ENCODE measurements at regions not wholly inside any gene's neighbourhood (a gene's known extent, or its start where the extent isn't known, plus 50 kb on each side); places are given as distances from the start of the nearest gene placed in this dataset.
"Not testable (repeated sequence)": the region's sequence is repeated elsewhere in the genome, so short reads cannot be mapped to it uniquely, and the experiment has no call there.

- H3K9ac ChIP-seq (ENCODE audit: low read length): no peak overlapping the region
- no peak overlapping the region for H3K4me3 ChIP-seq (ENCODE audit: low read length)
- no peaks in the 10 kb centered on the region for H3K27me3 ChIP-seq (ENCODE audit: control insufficient read depth, insufficient read depth, low read length)
- H3K9me3 ChIP-seq (ENCODE audit: control insufficient read depth, low read depth, low read length): no peaks in the 10 kb centered on the region
- H3K36me3 ChIP-seq (ENCODE audit: control insufficient read depth, low read depth, low read length): no peaks in the 10 kb centered on the region
- H3K27ac ChIP-seq (ENCODE audit: low read length): no peak overlapping the region
- peaks cover 11% of the 10 kb centered on the region for H3K4me1 ChIP-seq (ENCODE audit: control insufficient read depth, low read depth, low read length)
These were observed 234.5 kb downstream of the EMP1 start for GRCh38 chr12:13431041-13431440.

DNA sequence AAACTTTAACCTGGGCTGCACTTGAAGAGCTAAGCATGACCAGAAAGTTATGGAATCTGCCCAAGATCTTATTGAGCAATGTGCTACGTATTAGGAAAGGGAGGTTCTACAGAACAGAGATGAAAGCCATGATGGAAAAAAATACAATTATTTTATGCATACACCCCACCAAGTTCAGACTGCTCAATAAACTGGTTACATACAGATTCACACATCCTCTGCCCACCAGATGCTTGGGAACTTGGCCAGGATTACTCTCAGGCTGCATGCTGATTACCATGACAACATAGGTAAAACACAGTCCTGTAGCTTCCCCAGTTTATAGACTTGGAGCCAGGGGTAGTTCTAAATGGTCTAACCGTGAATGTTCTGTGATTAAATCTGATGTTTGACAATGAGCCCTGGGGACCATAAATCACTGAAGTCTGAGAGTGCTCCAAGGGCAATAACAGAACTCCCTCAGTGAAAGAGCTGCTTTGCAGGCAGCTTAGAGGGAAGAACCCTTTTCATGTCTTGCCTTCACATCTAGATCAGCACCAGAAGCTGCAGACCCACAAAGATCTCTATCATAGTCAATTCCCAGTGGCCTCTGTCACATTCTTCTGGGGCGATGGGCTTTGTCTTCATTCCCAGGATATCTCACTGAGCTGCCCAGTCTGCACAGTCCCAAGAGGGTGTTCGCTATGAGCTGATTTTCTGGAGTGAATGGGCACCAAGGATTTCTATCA, 232.2 kb downstream of the EMP1 start:
- no peak overlapping the region for H3K4me3 ChIP-seq (ENCODE audit: low read length)
- H3K27ac ChIP-seq (ENCODE audit: low read length): no peak overlapping the region
- H3K36me3 ChIP-seq (ENCODE audit: control insufficient read depth, low read depth, low read length): no peaks in the 10 kb centered on the region
- H3K9me3 ChIP-seq (ENCODE audit: control insufficient read depth, low read depth, low read length): no peaks in the 10 kb centered on the region
- H3K27me3 ChIP-seq (ENCODE audit: control insufficient read depth, insufficient read depth, low read length): no peaks in the 10 kb centered on the region
- no peak overlapping the region for H3K9ac ChIP-seq (ENCODE audit: low read length)
- no peaks in the 10 kb centered on the region for H3K4me1 ChIP-seq (ENCODE audit: control insufficient read depth, low read depth, low read length)

- no peaks in the 10 kb centered on the region for H3K36me3 ChIP-seq (ENCODE audit: control insufficient read depth, low read depth, low read length)
- H3K27ac ChIP-seq (ENCODE audit: low read length): no peak overlapping the region
- no peaks in the 10 kb centered on the region for H3K9me3 ChIP-seq (ENCODE audit: control insufficient read depth, low read depth, low read length)
- no peak overlapping the region for H3K4me3 ChIP-seq (ENCODE audit: low read length)
- H3K27me3 ChIP-seq (ENCODE audit: control insufficient read depth, insufficient read depth, low read length): no peaks in the 10 kb centered on the region
- H3K4me1 ChIP-seq (ENCODE audit: control insufficient read depth, low read depth, low read length): no peaks in the 10 kb centered on the region
- H3K9ac ChIP-seq (ENCODE audit: low read length): no peak overlapping the region
These were observed 229.2 kb downstream of the EMP1 start for GRCh38 chr12:13425766-13426165.

- Histone ChIP-seq H3K27me3 (ENCODE audit: control insufficient read depth, insufficient read depth, low read length) (no peaks in the 10 kb centered on the region), H3K36me3 (ENCODE audit: control insufficient read depth, low read depth, low read length) (no peaks in the 10 kb centered on the region), H3K27ac (ENCODE audit: low read length) (no peak overlapping the region), H3K9me3 (ENCODE audit: control insufficient read depth, low read depth, low read length) (no peaks in the 10 kb centered on the region), H3K4me1 (ENCODE audit: control insufficient read depth, low read depth, low read length) (no peaks in the 10 kb centered on the region), H3K4me3 (ENCODE audit: low read length) (no peak overlapping the region), H3K9ac (ENCODE audit: low read length) (no peak overlapping the region)
These were observed 225.8 kb downstream of the EMP1 start for GRCh38 chr12:13422291-13422690.

DNA sequence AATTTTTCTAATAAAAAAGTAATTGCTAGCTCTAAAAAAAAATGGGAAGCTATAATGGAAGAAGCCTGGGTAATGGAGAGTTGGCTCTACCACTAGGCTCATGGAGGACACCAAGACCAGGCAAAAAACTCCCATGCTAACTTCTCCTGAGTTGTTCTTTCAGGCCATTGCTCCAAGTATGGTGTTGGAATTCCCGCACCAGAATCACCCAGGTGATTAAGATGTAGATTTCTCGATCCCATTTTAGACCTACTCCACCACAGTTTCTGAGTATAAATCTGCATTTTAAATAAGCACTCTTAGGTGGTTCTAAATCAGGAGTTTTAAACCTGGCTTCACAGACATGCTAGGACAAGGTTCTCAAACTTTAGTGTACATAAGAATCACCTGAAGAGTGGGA, 221.0 kb downstream of the EMP1 start:
- no peaks in the 10 kb centered on the region for H3K27me3 ChIP-seq (ENCODE audit: control insufficient read depth, insufficient read depth, low read length)
- no peak overlapping the region for H3K27ac ChIP-seq (ENCODE audit: low read length)
- H3K4me3 ChIP-seq (ENCODE audit: low read length): no peak overlapping the region
- no peaks in the 10 kb centered on the region for H3K4me1 ChIP-seq (ENCODE audit: control insufficient read depth, low read depth, low read length)
- no peak overlapping the region for H3K9ac ChIP-seq (ENCODE audit: low read length)
- H3K36me3 ChIP-seq (ENCODE audit: control insufficient read depth, low read depth, low read length): no peaks in the 10 kb centered on the region
- no peaks in the 10 kb centered on the region for H3K9me3 ChIP-seq (ENCODE audit: control insufficient read depth, low read depth, low read length)

DNA sequence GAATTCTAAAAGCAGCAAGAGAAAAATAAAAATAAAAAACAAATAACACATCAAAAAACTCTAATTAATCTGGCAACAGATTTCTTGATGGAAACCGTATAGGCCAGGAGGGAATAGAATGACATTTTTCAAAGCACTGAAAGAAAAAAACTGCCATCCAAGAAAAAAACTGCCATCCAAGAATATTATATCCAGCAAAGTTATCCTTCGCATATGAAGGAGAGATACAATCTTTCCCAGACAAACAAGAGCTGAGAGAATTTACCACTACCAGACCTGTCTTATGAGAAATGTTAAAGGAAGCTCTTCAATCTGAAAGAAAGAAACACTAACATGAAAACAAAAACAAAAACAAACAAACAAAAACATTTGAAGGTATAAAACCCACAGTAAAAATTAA, 214.8 kb downstream of the EMP1 start:
- Histone ChIP-seq H3K27me3 (ENCODE audit: control insufficient read depth, insufficient read depth, low read length) (no peaks in the 10 kb centered on the region), H3K9ac (ENCODE audit: low read length) (no peak overlapping the region), H3K9me3 (ENCODE audit: control insufficient read depth, low read depth, low read length) (no peaks in the 10 kb centered on the region), H3K4me3 (ENCODE audit: low read length) (no peak overlapping the region), H3K4me1 (ENCODE audit: control insufficient read depth, low read depth, low read length) (no peaks in the 10 kb centered on the region), H3K27ac (ENCODE audit: low read length) (no peak overlapping the region), H3K36me3 (ENCODE audit: control insufficient read depth, low read depth, low read length) (no peaks in the 10 kb centered on the region)

DNA sequence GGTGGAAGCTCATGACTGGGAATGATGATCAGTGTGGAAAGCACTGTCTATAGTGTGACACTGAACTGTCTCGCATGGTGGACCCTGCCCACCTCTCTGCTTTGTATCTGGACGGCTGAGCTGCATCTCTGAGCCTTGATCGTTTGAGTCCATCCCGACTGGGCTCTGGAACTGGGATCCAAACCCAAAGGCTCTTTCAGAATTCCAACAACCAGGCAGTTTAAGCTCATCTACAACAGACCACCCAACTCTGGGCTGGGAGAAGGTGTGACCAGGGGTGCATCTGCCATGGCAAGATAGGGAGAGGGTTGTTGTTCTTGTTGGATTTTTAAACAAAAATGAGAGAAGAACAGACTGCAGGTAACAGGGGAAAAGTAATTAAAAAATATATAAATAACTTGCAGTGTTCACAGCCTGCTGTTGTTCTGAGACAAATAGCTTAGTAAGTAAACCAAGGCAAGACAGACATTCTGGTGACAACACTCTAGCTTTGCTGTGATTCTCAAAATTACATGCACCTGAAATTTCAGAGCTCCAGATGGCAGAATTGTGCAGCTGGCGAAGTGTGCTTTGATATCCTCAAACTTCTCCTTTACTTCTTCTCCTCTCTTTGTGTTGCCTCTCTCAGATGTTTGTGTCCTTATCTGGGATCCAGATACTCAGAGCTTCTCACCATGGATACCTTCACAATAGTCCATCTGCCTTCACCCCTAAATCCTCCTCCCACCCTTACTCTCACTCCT, 209.6 kb downstream of the EMP1 start:
- Histone ChIP-seq H3K4me1 (ENCODE audit: control insufficient read depth, low read depth, low read length) (no peaks in the 10 kb centered on the region), H3K4me3 (ENCODE audit: low read length) (no peak overlapping the region), H3K36me3 (ENCODE audit: control insufficient read depth, low read depth, low read length) (no peaks in the 10 kb centered on the region), H3K27ac (ENCODE audit: low read length) (no peak overlapping the region), H3K9me3 (ENCODE audit: control insufficient read depth, low read depth, low read length) (no peaks in the 10 kb centered on the region), H3K9ac (ENCODE audit: low read length) (no peak overlapping the region), H3K27me3 (ENCODE audit: control insufficient read depth, insufficient read depth, low read length) (no peaks in the 10 kb centered on the region)

- H3K27me3 ChIP-seq (ENCODE audit: control insufficient read depth, insufficient read depth, low read length): no peaks in the 10 kb centered on the region
- H3K4me1 ChIP-seq (ENCODE audit: control insufficient read depth, low read depth, low read length): no peaks in the 10 kb centered on the region
- no peaks in the 10 kb centered on the region for H3K36me3 ChIP-seq (ENCODE audit: control insufficient read depth, low read depth, low read length)
- no peak overlapping the region for H3K27ac ChIP-seq (ENCODE audit: low read length)
- no peaks in the 10 kb centered on the region for H3K9me3 ChIP-seq (ENCODE audit: control insufficient read depth, low read depth, low read length)
- no peak overlapping the region for H3K4me3 ChIP-seq (ENCODE audit: low read length)
- H3K9ac ChIP-seq (ENCODE audit: low read length): no peak overlapping the region
These were observed 208.3 kb downstream of the EMP1 start for GRCh38 chr12:13404631-13405473.

DNA sequence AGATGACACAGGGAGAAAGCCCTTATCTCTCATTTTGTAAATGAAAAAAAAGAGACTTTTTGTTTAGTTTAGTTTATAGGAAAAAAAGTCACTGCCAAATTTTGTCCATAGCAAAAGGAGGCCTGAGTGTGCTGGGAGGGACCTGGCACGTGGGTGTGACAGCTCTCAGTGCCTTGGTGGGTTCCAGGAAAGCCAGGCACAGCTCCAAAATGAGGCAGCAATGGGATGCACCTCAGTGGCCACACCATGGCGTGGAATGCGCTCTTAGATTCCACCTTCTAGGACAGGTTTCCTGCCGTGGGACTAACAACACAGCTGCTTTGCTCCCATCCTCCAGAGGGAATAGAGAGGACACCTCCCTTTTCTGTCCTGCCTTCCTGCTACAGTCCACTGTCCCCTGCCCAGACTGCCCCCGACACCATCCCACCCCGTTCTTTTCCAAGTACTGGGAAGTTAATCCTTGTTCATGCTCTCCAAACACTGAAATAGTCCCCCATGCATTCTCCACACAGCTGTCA, 207.6 kb downstream of the EMP1 start:
- no peak overlapping the region for H3K9ac ChIP-seq (ENCODE audit: low read length)
- no peaks in the 10 kb centered on the region for H3K36me3 ChIP-seq (ENCODE audit: control insufficient read depth, low read depth, low read length)
- H3K9me3 ChIP-seq (ENCODE audit: control insufficient read depth, low read depth, low read length): no peaks in the 10 kb centered on the region
- H3K27me3 ChIP-seq (ENCODE audit: control insufficient read depth, insufficient read depth, low read length): no peaks in the 10 kb centered on the region
- H3K27ac ChIP-seq (ENCODE audit: low read length): no peak overlapping the region
- H3K4me3 ChIP-seq (ENCODE audit: low read length): no peak overlapping the region
- H3K4me1 ChIP-seq (ENCODE audit: control insufficient read depth, low read depth, low read length): no peaks in the 10 kb centered on the region

GRCh38 chr12:13391375-13391774, 194.8 kb downstream of the EMP1 start:
- H3K27me3 ChIP-seq (ENCODE audit: control insufficient read depth, insufficient read depth, low read length); H3K9ac ChIP-seq (ENCODE audit: low read length); H3K4me1 ChIP-seq (ENCODE audit: control insufficient read depth, low read depth, low read length); H3K27ac ChIP-seq (ENCODE audit: low read length); H3K9me3 ChIP-seq (ENCODE audit: control insufficient read depth, low read depth, low read length); H3K36me3 ChIP-seq (ENCODE audit: control insufficient read depth, low read depth, low read length); H3K4me3 ChIP-seq (ENCODE audit: low read length): not testable (repeated sequence)

DNA sequence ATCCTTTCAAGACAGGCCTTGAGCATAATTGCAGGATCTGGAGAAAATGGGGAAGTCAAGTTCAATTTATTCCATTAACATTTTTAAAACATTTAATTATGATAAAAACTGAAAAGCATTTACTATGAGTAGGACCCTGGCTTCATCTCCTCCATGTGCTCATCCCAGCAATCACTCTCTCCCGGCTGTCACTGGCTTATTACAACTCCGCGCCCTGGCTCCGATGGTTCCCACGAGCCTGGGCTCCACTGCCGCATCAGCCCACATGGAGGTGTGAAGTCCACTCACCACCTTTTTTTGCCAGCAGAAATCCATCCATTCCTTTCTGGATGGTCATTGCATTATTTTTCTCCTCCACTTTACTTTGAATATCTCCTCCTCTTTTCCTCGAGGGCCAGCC, 194.4 kb downstream of the EMP1 start:
- H3K27me3 ChIP-seq (ENCODE audit: control insufficient read depth, insufficient read depth, low read length): no peaks in the 10 kb centered on the region
- no peaks in the 10 kb centered on the region for H3K4me1 ChIP-seq (ENCODE audit: control insufficient read depth, low read depth, low read length)
- H3K4me3 ChIP-seq (ENCODE audit: low read length): no peak overlapping the region
- no peak overlapping the region for H3K27ac ChIP-seq (ENCODE audit: low read length)
- H3K36me3 ChIP-seq (ENCODE audit: control insufficient read depth, low read depth, low read length): no peaks in the 10 kb centered on the region
- no peaks in the 10 kb centered on the region for H3K9me3 ChIP-seq (ENCODE audit: control insufficient read depth, low read depth, low read length)
- no peak overlapping the region for H3K9ac ChIP-seq (ENCODE audit: low read length)
